K562 (cell line): ENCODE measurements at regions not wholly inside any gene's neighbourhood (a gene's known extent, or its start where the extent isn't known, plus 50 kb on each side); places are given as distances from the start of the nearest gene placed in this dataset.

Experiments
- ATAC-seq: fragments of 200-7000 bp; cut with Tn5 transposase; 3 replicates; pipeline ENCODE4 v1.9.1; 2020; ENCODE audit warnings: moderate library complexity
- BruUV-seq: library from RNA; stranded (reverse); fragments of 400-500 nt; replicated peaks from 2 replicates; lab custom pipeline; 2021; lab: Mats Ljungman, UMichigan
- CTCF ChIA-PET: fragments of 300-600 bp; formaldehyde crosslinking; extraction: SDS; loops from one replicate; lab custom pipeline; 2021; ENCODE audit warnings: low intra/inter-chr PET ratio; lab: Yijun Ruan, JAX
- POLR2A ChIA-PET: fragments of 300-600, 350-650 bp; sonication (Branson Sonifier 250); formaldehyde crosslinking; extraction: SDS; loops from one replicate; lab custom pipeline; 2021; ENCODE audit warnings: antibody characterized with exemption, inconsistent platforms; lab: Yijun Ruan, JAX
- DNase-seq, 4 experiments: peaks; one replicate each; pipeline versions ENCODE4 v3.0.0 to v3.0.0-alpha.2; 2011 to 2018; ENCODE audit warnings: low spot score in 3 of 4, mixed read lengths in 3 of 4; ENCODE audit errors: extremely low read depth in 1 of 4
- FAIRE-seq: peaks from 2 replicates; lab custom pipeline; 2011; peaks lifted over from hg19 to GRCh38; lab: Jason Lieb, UNC
- H2AFZ ChIP-seq: 2 replicates; pipeline ENCODE4 v1.6.0; 2011; ENCODE audit warnings: low read depth, low read length, control low read depth, inconsistent platforms
- H3K27ac ChIP-seq: fragments of 200-600 bp; 3 replicates; pipeline ENCODE4 v1.8.0; 2011; ENCODE audit warnings: low read depth, mild to moderate bottlenecking, control low read depth, inconsistent platforms, low read length, moderate library complexity, mixed read lengths; ENCODE audit errors: extremely low read depth
- H3K27me3 ChIP-seq, 2 experiments: fragments of 300-600 bp in 1 of 2; 2 replicates in 1 of 2; 3 replicates in 1 of 2; pipeline versions ENCODE4 v1.6.0 to v1.8.0; 2011; ENCODE audit warnings: inconsistent platforms in 2 of 2, low read length in 2 of 2, mild to moderate bottlenecking in 1 of 2, mixed read lengths in 1 of 2, moderate library complexity in 1 of 2; ENCODE audit not compliant: control insufficient read depth in 2 of 2, insufficient read depth in 2 of 2
- H3K36me3 ChIP-seq: fragments of 300-600 bp; 3 replicates; pipeline ENCODE4 v1.8.0; 2011; ENCODE audit warnings: mild to moderate bottlenecking, low read length, inconsistent platforms; ENCODE audit not compliant: control insufficient read depth, insufficient read depth
- H3K4me1 ChIP-seq, 2 experiments: fragments of 200-600 bp in 1 of 2; replicated peaks in 1 of 2; 2 replicates in 1 of 2; 3 replicates in 1 of 2; pipeline versions ENCODE4 v1.5.1 to v1.8.0; 2011; ENCODE audit warnings: inconsistent platforms in 2 of 2, low read length in 2 of 2, mild to moderate bottlenecking in 1 of 2, mixed read lengths in 1 of 2, moderate library complexity in 1 of 2; ENCODE audit not compliant: control insufficient read depth in 2 of 2, insufficient read depth in 2 of 2
- H3K4me2 ChIP-seq: 2 replicates; pipeline ENCODE4 v1.6.1; 2011; ENCODE audit warnings: low read length, control low read depth, inconsistent platforms, mixed read lengths; ENCODE audit not compliant: insufficient read depth
- H3K4me3 ChIP-seq: fragments of 200-600 bp; sonication (generic), shearing (Covaris generic); 2 replicates; pipeline ENCODE4 v1.5.1; 2016; ENCODE audit warnings: control low read depth, inconsistent platforms
- H3K79me2 ChIP-seq: fragments of 200-600 bp; 3 replicates; pipeline ENCODE4 v1.8.0; 2011; ENCODE audit warnings: low read length, inconsistent platforms; ENCODE audit not compliant: control insufficient read depth, insufficient read depth
- H3K9ac ChIP-seq, 2 experiments: 2 replicates each; pipeline versions ENCODE4 v1.6.0 to v1.6.1; 2011; ENCODE audit warnings: low read depth in 2 of 2, low read length in 2 of 2, control low read depth in 1 of 2, inconsistent platforms in 1 of 2, mild to moderate bottlenecking in 1 of 2, mixed read lengths in 1 of 2; ENCODE audit not compliant: insufficient read depth in 1 of 2
- H3K9me1 ChIP-seq: one replicate; pipeline ENCODE4 v1.6.0; 2011; ENCODE audit warnings: inconsistent platforms, mild to moderate bottlenecking, low read length, moderate library complexity; ENCODE audit not compliant: control insufficient read depth, insufficient read depth
- H3K9me3 ChIP-seq: replicated peaks from 2 replicates; pipeline ENCODE4 v1.5.1; 2011; ENCODE audit warnings: low read depth, low read length, inconsistent platforms; ENCODE audit not compliant: control insufficient read depth, insufficient read depth
- H4K20me1 ChIP-seq: replicated peaks from 2 replicates; pipeline ENCODE4 v1.6.1; 2011; ENCODE audit warnings: low read length, inconsistent platforms, mixed read lengths; ENCODE audit not compliant: control insufficient read depth, insufficient read depth
- CBX8 ChIP-seq: fragments of 200-600 bp; sonication (generic); IDR thresholded peaks from 2 replicates; pipeline ENCODE4 v1.6.1; 2012; ENCODE audit warnings: borderline replicate concordance, mixed run types, low read depth, mild to moderate bottlenecking, moderate library complexity, mixed read lengths, low read length, control low read depth, inconsistent platforms; ENCODE audit not compliant: poor library complexity, severe bottlenecking; ENCODE audit errors: extremely low read depth
- MAFG ChIP-seq: fragments of 450-650 bp; conservative IDR thresholded peaks from 2 replicates; pipeline ENCODE4 v1.6.1; 2016; ENCODE audit warnings: missing genetic modification characterization, missing compliant biosample characterization
- MTA1 ChIP-seq: fragments of 450-650 bp; IDR thresholded peaks from 2 replicates; pipeline ENCODE4 v1.6.1; 2017; ENCODE audit warnings: borderline replicate concordance
- NR3C1 ChIP-seq: sonication (generic); formaldehyde crosslinking; IDR thresholded peaks from 2 replicates; pipeline ENCODE4 v1.8.1; 2022; ENCODE audit warnings: missing genetic modification reagents
- POLR2B ChIP-seq: fragments of 450-650 bp; IDR thresholded peaks from 2 replicates; pipeline ENCODE4 v1.6.1; 2018; ENCODE audit warnings: low read depth; ENCODE audit not compliant: partially characterized antibody
- PRDM10 ChIP-seq: fragments of 450-650 bp; IDR thresholded peaks from 2 replicates; pipeline ENCODE4 v1.6.1; 2018; ENCODE audit not compliant: partially characterized antibody
- SMAD3 ChIP-seq: fragments of 450-650 bp; formaldehyde crosslinking; conservative IDR thresholded peaks from 2 replicates; pipeline ENCODE4 v1.4.0; 2020; ENCODE audit warnings: mild to moderate bottlenecking
- SOX6 ChIP-seq: fragments of 450-650 bp; IDR thresholded peaks from 2 replicates; pipeline ENCODE4 v1.6.1; 2014; ENCODE audit warnings: mild to moderate bottlenecking
- TBP ChIP-seq: optimal IDR thresholded peaks from 2 replicates; pipeline ENCODE3; 2011; ENCODE audit warnings: low read depth, low read length, improper control_type of control experiment
- TCF7 ChIP-seq: sonication (generic); IDR thresholded peaks from 2 replicates; pipeline ENCODE4 v1.6.1; 2016; ENCODE audit warnings: antibody characterized with exemption, borderline replicate concordance
- TEAD2 ChIP-seq: fragments of 450-650 bp; IDR thresholded peaks from 2 replicates; pipeline ENCODE4 v1.6.1; 2016; ENCODE audit warnings: missing genetic modification characterization, control low read depth, missing compliant biosample characterization
- ZBTB34 ChIP-seq: fragments of 250-450 bp; sonication (Bioruptor Pico); IDR thresholded peaks from 2 replicates; pipeline ENCODE4 v1.8.0; 2021; ENCODE audit warnings: mild to moderate bottlenecking, moderate library complexity
- ZNF23 ChIP-seq: fragments of 250-450 bp; sonication (Bioruptor Pico); IDR thresholded peaks from 2 replicates; pipeline ENCODE4 v1.4.0; 2020; ENCODE audit warnings: mild to moderate bottlenecking
- ZNF263 ChIP-seq: sonication (generic); formaldehyde crosslinking; IDR thresholded peaks from 2 replicates; pipeline ENCODE4 v1.8.0; 2022; ENCODE audit warnings: mild to moderate bottlenecking, missing genetic modification reagents, borderline replicate concordance
- ZNF609 ChIP-seq: sonication (generic); formaldehyde crosslinking; IDR thresholded peaks from 2 replicates; pipeline ENCODE4 v1.8.1; 2023; ENCODE audit warnings: missing genetic modification reagents, mild to moderate bottlenecking, borderline replicate concordance
- WGBS: fragments of 100-300 bp; shearing (Covaris generic); methylation state at CpG from one replicate; pipeline ENCODE4 v1.1.6; 2016; ENCODE audit warnings: low coverage, mixed read lengths; ENCODE audit not compliant: insufficient coverage; ENCODE audit errors: missing lambda C conversion rate; 5-methylcytosine and 5-hydroxymethylcytosine counted together
- in situ Hi-C: fragments of 300-500 bp; cut with MboI; formaldehyde crosslinking; loops from 4 replicates; pipeline ENCODE4 v1.15.0; 2018; ENCODE audit warnings: inconsistent platforms, mixed read lengths
- intact Hi-C: fragments of 100-400 bp; cut with micrococcal nuclease; formaldehyde crosslinking; loops from 2 replicates; pipeline ENCODE4 v1.14.2; 2022

GRCh38 chr2:226274143-226274542, 525.5 kb downstream of the IRS1 start:
- ATAC-seq (no peak), FAIRE-seq (no peak), DNase-seq (no peak)
- H3K9me3 ChIP-seq = no peaks in the 10 kb centered on the region
- intact Hi-C loops = no loop called here
- no peak overlapping the region for H3K4me2 ChIP-seq
- no peak overlapping the region for H2AFZ ChIP-seq
- ChIA-PET POLR2A (no interaction called here), CTCF (no interaction called here)
- no peaks in the 10 kb centered on the region for H3K4me1 ChIP-seq
- no peaks in the 10 kb centered on the region for H3K79me2 ChIP-seq
- no TSS peak for BruUV-seq
- no peaks in the 10 kb centered on the region for H4K20me1 ChIP-seq
- H3K27me3 ChIP-seq = no peaks in the 10 kb centered on the region
- H3K4me3 ChIP-seq = no peak overlapping the region
- WGBS = 2% methylated on average over 8 of the region's 8 CpGs
- H3K27ac ChIP-seq = no peak overlapping the region
- no peaks in the 10 kb centered on the region for H3K9me1 ChIP-seq
- no peak overlapping the region for H3K9ac ChIP-seq
- in situ Hi-C loops = no loop called here
- no peaks in the 10 kb centered on the region for H3K36me3 ChIP-seq
- no peak for TF ChIP-seq TEAD2 (tag)
- TF ChIP-seq ZNF609 (CRISPR knock-in tag) = no peak
- no peak for TF ChIP-seq POLR2B
- TF ChIP-seq ZNF23 (CRISPR knock-in tag) = no peak
- TF ChIP-seq ZNF263 = no peak
- no peak for TF ChIP-seq MTA1
- TF ChIP-seq SMAD3 (CRISPR knock-in tag) = no peak
- TF ChIP-seq NR3C1 (CRISPR knock-in tag) = no peak
- no peak for TF ChIP-seq PRDM10
- no peak for TF ChIP-seq TCF7
- TF ChIP-seq MAFG (tag) = no peak
- TF ChIP-seq SOX6 = no peak
- no peak for TF ChIP-seq CBX8
- no peak for TF ChIP-seq ZBTB34 (CRISPR knock-in tag)
- no peak for TF ChIP-seq TBP
